ENCODE measurements at regions not wholly inside any gene's neighbourhood (a gene's known extent, or its start where the extent isn't known, plus 50 kb on each side); places are given as distances from the start of the nearest gene placed in this dataset.
"Not testable (repeated sequence)": the region's sequence is repeated elsewhere in the genome, so short reads cannot be mapped to it uniquely, and the experiment has no call there.

DNA sequence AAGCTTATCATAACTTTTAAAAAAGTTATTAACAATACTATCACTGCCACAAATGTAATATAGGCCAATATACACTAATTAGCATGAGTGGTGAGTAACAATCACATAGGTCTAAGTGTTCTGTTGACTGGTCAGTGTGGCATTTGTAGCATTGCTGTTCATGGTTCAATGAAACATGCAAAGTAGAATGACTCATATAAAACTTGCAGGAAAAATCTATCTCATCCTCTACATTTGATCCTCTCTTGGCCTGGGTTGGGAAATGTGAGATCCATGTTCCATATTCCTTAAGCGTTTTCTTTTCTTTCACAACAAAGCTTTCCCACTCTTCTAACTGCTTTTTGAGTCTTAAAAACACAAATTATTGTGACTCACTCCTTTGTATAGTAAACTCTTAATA lies 1418.7 kb downstream of the FSTL5 start:
- Histone ChIP-seq H3K9me3 (no peaks in the 10 kb centered on the region), H3K36me3 (ENCODE audit: control insufficient read depth, insufficient read depth, low read length) (no peaks in the 10 kb centered on the region), H3K27me3 (replicated peaks; ENCODE audit: control insufficient read depth, insufficient read depth, low read length) (no peaks in the 10 kb centered on the region), H3K4me3 (ENCODE audit: low read depth, low read length) (no peak overlapping the region), H3K4me1 (no peaks in the 10 kb centered on the region)
- H3K9me3 Mint-ChIP-seq (ENCODE audit: unreplicated experiment) = peaks cover 7% of the 10 kb centered on the region
- no peaks in the 10 kb centered on the region for H3K36me3 Mint-ChIP-seq (ENCODE audit: insufficient read depth, unreplicated experiment)
- TF ChIP-seq, protein P1, sequence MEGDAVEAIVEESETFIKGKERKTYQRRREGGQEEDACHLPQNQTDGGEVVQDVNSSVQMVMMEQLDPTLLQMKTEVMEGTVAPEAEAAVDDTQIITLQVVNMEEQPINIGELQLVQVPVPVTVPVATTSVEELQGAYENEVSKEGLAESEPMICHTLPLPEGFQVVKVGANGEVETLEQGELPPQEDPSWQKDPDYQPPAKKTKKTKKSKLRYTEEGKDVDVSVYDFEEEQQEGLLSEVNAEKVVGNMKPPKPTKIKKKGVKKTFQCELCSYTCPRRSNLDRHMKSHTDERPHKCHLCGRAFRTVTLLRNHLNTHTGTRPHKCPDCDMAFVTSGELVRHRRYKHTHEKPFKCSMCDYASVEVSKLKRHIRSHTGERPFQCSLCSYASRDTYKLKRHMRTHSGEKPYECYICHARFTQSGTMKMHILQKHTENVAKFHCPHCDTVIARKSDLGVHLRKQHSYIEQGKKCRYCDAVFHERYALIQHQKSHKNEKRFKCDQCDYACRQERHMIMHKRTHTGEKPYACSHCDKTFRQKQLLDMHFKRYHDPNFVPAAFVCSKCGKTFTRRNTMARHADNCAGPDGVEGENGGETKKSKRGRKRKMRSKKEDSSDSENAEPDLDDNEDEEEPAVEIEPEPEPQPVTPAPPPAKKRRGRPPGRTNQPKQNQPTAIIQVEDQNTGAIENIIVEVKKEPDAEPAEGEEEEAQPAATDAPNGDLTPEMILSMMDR (IDR thresholded peaks at IDR 0.05; ENCODE audit: insufficient read depth in 1 of 2, low read depth in 1 of 2, low read length in 1 of 2, severe bottlenecking in 1 of 2, unreplicated experiment in 1 of 2) = no peak
- H3K4me3 Mint-ChIP-seq (ENCODE audit: unreplicated experiment) = no peak overlapping the region
- intact Hi-C loops (cut with micrococcal nuclease; ENCODE audit: unreplicated experiment) = no loop called here
- CTCF ChIA-PET = no interaction called here
- H3K27ac Mint-ChIP-seq (ENCODE audit: unreplicated experiment) = no peak overlapping the region
- H3K4me1 Mint-ChIP-seq (ENCODE audit: low read depth, unreplicated experiment) = no peaks in the 10 kb centered on the region
- POLR2A ChIA-PET = no interaction called here
- H3K27me3 Mint-ChIP-seq (ENCODE audit: insufficient read depth, unreplicated experiment) = no peaks in the 10 kb centered on the region
- DNase-seq = no peak
- BruUV-seq (replicated peaks) = no TSS peak

DNA sequence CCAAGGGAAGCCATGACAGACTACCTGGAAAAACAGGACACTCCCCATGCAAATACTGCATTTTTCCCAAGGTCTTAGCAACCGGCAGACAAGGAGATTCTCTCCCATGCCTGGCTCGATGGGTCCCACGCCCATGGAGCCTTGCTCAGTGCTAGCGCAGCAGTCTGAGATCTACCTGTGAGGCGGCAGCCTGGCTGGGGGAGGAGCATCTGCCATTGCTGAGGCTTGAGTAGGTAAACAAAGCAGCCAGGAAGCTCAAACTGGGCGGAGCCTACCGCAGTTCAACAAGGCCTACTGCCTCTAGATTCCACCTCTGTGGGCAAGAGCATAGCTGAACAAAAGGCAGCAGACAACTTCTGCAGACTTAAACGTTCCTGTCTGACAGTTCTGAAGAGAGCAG lies 1417.2 kb downstream of the FSTL5 start:
- peak in 1 of 2 experiments; percentile 2 for DNase-seq
- intact Hi-C loops (cut with micrococcal nuclease; ENCODE audit: unreplicated experiment); POLR2A ChIA-PET; H3K27me3 ChIP-seq (replicated peaks; ENCODE audit: control insufficient read depth, insufficient read depth, low read length); CTCF ChIA-PET; H3K27me3 Mint-ChIP-seq (ENCODE audit: insufficient read depth, unreplicated experiment); H3K36me3 Mint-ChIP-seq (ENCODE audit: insufficient read depth, unreplicated experiment); H3K27ac Mint-ChIP-seq (ENCODE audit: unreplicated experiment); H3K4me1 ChIP-seq; H3K9me3 ChIP-seq; H3K4me3 ChIP-seq (ENCODE audit: low read depth, low read length); H3K9me3 Mint-ChIP-seq (ENCODE audit: unreplicated experiment); H3K4me1 Mint-ChIP-seq (ENCODE audit: low read depth, unreplicated experiment); H3K4me3 Mint-ChIP-seq (ENCODE audit: unreplicated experiment); BruUV-seq (replicated peaks); H3K36me3 ChIP-seq (ENCODE audit: control insufficient read depth, insufficient read depth, low read length): not testable (repeated sequence)

DNA sequence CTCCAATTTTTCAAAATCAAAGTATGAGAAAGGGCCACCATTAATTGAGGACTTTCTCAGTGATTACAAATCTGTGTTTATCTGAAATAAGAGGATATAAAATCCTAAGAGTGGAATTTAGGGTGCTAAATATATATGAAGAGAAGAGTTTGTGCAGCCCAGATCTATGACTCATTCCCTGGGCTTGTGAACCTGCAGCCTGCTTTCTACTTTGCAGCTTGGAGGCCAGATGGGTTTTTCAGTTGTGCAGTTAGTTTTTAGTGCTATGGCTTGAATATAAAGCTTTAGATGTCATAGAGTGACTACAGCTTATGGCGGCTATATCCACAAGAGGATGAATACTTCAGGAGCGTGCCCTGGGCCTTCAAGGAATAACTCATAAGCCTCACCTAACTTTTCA lies 1391.1 kb downstream of the FSTL5 start:
- H3K27me3 Mint-ChIP-seq (ENCODE audit: insufficient read depth, unreplicated experiment) = no peaks in the 10 kb centered on the region
- no peaks in the 10 kb centered on the region for H3K4me1 Mint-ChIP-seq (ENCODE audit: low read depth, unreplicated experiment)
- POLR2A ChIA-PET = no interaction called here

More for the DNA sequence above, 1391.1 kb downstream of the FSTL5 start:
- Mint-ChIP-seq H3K4me3 (ENCODE audit: unreplicated experiment) (no peak overlapping the region), H3K27ac (ENCODE audit: unreplicated experiment) (no peak overlapping the region), H3K9me3 (ENCODE audit: unreplicated experiment) (no peaks in the 10 kb centered on the region), H3K36me3 (ENCODE audit: insufficient read depth, unreplicated experiment) (no peaks in the 10 kb centered on the region)
- H3K27me3 ChIP-seq (replicated peaks; ENCODE audit: control insufficient read depth, insufficient read depth, low read length) = no peaks in the 10 kb centered on the region
- no peaks in the 10 kb centered on the region for H3K4me1 ChIP-seq
- no peaks in the 10 kb centered on the region for H3K36me3 ChIP-seq (ENCODE audit: control insufficient read depth, insufficient read depth, low read length)
- no peak for DNase-seq
- TF ChIP-seq, protein P1 (IDR thresholded peaks at IDR 0.05; ENCODE audit: insufficient read depth in 1 of 2, low read depth in 1 of 2, low read length in 1 of 2, severe bottlenecking in 1 of 2, unreplicated experiment in 1 of 2) = no peak
- H3K4me3 ChIP-seq (ENCODE audit: low read depth, low read length) = no peak overlapping the region
- no peaks in the 10 kb centered on the region for H3K9me3 ChIP-seq
- intact Hi-C loops (cut with micrococcal nuclease; ENCODE audit: unreplicated experiment) = no loop called here
- BruUV-seq (replicated peaks) = no TSS peak
- CTCF ChIA-PET = no interaction called here

All from Caco-2 (cell line).